CD4-positive, alpha-beta T cell treated with Interleukin-6 at 100 ng/mL for 8 hours (primary cell): ENCODE measurements at regions not wholly inside any gene's neighbourhood (a gene's known extent, or its start where the extent isn't known, plus 50 kb on each side); places are given as distances from the start of the nearest gene placed in this dataset.

Experiments
- DNase-seq: peaks from one replicate; pipeline ENCODE4 v3.0.0-alpha.2; 2020; ENCODE audit warnings: mixed read lengths, low spot score

DNA sequence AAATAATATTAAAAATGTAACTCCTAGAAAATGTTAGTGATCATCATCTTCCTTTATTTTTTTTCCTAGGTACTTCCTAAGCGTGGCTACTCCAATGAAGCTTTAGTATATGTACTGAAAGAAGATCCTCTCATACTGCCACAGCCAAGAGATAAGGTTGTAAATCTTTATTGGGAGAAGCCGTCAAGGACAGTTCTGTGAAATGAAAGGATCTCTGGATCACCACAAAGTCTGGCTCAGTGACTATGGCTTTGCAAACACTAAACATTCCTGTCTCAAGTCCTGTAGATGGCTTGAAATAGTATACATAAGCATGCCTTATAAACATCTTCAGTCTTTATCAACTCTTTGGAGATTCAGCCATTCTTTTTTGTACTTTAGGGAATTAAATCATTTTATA, 61.2 kb upstream of the DPH5 start:
- DNase-seq: no peak

DNA sequence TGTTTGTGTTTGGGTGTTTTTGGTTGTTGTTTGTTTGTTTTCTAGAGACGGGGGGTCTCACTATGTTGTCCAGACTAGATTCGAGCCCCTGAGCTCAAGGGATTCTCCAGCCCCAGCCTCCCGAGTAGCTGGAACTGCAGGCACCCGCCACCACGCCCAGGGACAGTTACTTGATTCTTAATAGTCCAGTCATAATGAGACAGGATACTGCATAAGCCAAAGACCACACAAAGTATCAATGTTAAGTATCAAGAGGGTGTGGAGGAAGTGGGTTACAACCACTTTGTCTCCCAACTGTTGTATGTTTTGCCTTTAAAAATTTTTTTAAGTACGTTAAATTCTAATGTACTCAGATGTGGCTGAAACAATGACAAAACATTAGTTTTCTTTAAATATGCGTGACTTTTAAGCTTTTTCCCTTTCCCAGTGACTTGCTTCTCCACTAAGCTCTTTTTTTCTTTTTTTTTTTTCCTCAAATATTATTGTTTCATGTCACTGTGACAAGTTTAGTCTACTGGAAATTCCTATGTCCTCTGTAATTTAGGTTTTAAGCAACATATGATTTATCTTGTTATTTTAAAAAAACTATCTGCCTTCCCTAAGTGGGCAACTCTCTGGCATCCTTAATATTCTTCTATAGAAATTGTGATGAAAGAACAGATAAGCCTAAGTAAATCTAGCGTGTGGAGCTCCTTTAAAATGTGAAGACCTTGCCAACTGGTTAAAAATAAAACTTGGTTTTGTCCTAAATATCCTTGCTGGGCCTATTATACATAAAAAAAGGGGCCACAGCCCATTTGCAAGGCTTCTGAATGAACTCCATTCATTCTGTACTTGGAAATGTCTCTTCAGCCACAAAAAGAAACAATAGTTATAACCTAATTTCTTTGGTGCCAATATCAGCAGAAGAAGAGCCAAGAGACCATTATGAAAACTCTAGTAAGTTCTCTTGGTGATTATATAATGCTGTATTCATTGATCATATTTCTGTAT, 56.2 kb upstream of the DPH5 start:
- DNase-seq: peak; percentile 57

DNA sequence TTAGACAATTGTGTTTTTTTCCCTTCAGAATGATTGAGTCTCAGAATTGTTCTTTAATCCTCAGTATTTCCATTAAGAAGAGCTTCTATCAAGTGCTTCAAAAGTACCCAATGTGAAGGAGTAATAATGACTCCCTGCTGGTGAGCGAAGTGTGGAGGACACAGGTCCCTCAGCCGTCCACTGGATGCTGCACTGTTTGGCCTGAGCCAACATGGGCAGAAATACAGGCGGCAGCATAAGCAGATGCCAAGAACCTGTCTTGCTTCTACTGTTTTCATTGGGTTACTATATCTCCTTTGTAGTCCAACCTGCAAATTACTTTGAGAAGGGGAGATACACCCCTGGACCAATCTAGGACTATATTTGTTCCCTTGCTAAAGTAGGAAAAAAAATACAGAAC, 55.3 kb upstream of the DPH5 start:
- no peak for DNase-seq

DNA sequence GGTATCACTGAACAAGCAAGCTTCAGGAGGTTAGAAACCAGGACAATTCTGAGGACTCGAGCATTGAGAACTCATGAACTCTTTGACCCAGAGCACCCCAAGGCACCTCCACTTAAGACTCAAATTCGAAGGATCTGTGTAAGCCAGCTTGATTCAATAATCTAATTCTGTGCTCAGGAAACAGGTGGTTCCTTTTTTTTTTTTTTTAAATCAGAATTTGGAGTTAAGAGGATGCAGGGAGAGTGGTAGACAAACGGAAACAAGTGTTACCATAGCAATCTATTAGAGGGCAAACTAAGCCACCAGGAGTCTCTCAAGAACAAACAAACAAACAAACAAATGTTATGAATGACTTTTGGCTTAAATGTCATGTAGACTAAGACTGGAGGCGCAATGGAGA, 53.8 kb upstream of the DPH5 start:
- DNase-seq: no peak

DNA sequence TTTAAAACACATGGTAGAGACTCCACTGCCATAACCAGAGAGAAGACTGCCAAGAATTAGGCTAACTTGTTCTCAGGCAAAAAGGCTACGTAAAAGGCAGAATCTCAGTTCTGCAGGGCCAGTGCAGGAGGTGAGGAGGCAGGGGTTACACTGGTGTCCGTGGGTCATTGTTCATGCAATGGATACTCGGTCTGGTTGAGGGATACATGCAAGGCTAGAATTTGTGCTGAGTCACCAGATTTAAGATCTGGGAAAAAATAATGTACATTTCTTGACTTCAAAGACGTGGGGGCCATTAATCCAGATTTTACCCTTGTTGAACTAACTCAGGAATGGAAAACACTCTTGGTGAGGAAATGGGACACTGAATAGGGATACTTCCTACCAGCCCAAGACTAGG, 52.3 kb upstream of the DPH5 start:
- DNase-seq: no peak

DNA sequence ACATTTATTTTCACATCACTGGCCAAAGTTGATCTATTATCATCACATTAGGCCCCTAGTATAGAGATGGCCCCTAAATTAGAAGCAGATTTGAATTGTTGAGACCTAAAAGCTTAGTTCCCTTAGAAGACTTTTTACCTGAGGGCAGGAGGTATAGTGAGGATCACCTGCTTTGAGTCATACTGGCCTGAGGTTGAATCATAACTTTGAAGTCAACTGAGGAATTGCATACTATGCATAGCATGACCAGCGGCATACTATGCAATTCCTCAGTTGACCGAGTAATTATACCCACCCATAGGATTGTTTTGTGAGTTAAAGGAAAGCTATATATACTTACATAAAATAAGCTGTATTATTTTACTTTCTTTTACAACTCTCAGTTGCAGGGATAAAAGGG, 50.3 kb upstream of the DPH5 start:
- DNase-seq: no peak
